Lower leg skin (tissue), 4 donors: ENCODE measurements at regions not wholly inside any gene's neighbourhood (a gene's known extent, or its start where the extent isn't known, plus 50 kb on each side); places are given as distances from the start of the nearest gene placed in this dataset.
"Not testable (repeated sequence)": the region's sequence is repeated elsewhere in the genome, so short reads cannot be mapped to it uniquely, and the experiment has no call there.

Experiments used
- DNase-seq, 2 donors: peaks; one replicate each; pipeline ENCODE4 v3.0.0-alpha.2; 2019; ENCODE audit warnings: low spot score in 2 of 2
- H3K4me3 ChIP-seq: fragments of 200-600 bp; sonication (generic); 2 replicates; pipeline ENCODE4 v1.5.1; 2017; ENCODE audit warnings: mild to moderate bottlenecking, low read depth; ENCODE audit not compliant: poor library complexity, severe bottlenecking
- POLR2A ChIP-seq, 2 donors: fragments of 450-650 bp; IDR thresholded peaks; one replicate each; pipeline ENCODE4 v1.6.1; 2016 to 2017; ENCODE audit warnings: antibody characterized with exemption in 2 of 2, mild to moderate bottlenecking in 1 of 2, moderate library complexity in 1 of 2
- WGBS, 2 donors: methylation state at CpG; one replicate each; pipeline ENCODE4 v1.1.5; 2018; 5-methylcytosine and 5-hydroxymethylcytosine counted together
- intact Hi-C: fragments of 100-400 bp; cut with DNase I; formaldehyde crosslinking; loops from one replicate; pipeline ENCODE4 v1.15.0; 2023; ENCODE audit warnings: low total_unique reads
- TF ChIP-seq, protein P1 (sequence below), 3 donors: fragments of 450-650 bp; IDR thresholded peaks; one replicate each; pipeline ENCODE4 v1.5.1; 2016; ENCODE audit warnings: antibody characterized with exemption in 3 of 3, mild to moderate bottlenecking in 3 of 3, moderate library complexity in 2 of 3

DNA sequence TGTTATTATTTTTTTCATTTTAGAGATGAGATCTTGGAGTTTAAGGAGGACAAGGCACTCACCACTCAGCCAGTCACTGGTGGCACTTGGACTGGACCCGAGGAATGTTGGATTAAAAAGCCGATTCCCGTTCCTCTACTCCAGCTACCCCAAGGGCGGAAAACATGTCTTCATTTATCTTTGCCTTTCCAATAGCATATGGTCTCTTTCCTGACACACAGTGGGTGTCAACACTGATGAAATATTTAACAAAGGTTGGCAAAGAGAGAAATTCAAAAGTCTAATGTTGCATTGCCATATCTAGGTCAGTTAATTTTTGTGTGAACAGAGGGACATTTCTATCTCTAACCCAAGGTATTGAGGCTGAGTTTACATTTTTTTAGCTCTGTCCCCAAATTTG lies 459.7 kb downstream of the RBFOX1 start:
- WGBS, 2 donors = 49 to 66% methylated on average over 4 of the region's 4 CpGs
- intact Hi-C loops = no loop called here
- TF ChIP-seq POLR2A (IDR thresholded peaks at IDR 0.05) = no peak
- TF ChIP-seq, protein P1, sequence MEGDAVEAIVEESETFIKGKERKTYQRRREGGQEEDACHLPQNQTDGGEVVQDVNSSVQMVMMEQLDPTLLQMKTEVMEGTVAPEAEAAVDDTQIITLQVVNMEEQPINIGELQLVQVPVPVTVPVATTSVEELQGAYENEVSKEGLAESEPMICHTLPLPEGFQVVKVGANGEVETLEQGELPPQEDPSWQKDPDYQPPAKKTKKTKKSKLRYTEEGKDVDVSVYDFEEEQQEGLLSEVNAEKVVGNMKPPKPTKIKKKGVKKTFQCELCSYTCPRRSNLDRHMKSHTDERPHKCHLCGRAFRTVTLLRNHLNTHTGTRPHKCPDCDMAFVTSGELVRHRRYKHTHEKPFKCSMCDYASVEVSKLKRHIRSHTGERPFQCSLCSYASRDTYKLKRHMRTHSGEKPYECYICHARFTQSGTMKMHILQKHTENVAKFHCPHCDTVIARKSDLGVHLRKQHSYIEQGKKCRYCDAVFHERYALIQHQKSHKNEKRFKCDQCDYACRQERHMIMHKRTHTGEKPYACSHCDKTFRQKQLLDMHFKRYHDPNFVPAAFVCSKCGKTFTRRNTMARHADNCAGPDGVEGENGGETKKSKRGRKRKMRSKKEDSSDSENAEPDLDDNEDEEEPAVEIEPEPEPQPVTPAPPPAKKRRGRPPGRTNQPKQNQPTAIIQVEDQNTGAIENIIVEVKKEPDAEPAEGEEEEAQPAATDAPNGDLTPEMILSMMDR (IDR thresholded peaks at IDR 0.05) = no peak
- no peak for DNase-seq
- no peak overlapping the region for H3K4me3 ChIP-seq

DNA sequence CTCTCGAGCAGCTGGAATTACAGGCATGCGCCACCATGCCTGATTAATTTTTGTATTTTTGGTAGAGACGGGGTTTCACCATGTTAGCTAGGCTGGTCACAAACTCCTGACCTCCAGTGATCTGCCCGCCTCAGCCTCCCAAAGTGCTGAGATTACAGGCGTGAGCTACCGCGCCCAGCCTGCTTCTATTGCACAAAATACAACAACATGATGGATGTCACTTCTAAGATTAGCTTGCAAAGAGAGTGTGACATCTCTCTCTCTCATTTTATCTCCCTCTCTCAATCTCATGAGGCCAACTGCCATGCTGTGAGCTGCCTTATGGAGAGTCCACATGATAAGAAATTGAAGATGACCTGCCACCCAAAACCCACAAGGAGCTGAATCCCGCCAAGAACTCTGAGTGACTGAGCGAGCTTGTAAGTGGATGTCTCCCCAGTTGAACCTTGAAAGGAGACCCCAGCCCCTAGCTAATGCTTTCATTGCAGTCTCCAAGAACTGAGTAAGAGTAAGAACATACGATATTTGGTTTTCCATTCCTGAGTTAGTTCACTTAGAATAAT lies 458.5 kb downstream of the RBFOX1 start:
- H3K4me3 ChIP-seq = no peak overlapping the region
- TF ChIP-seq, protein P1 (IDR thresholded peaks at IDR 0.05) = no peak
- TF ChIP-seq POLR2A (IDR thresholded peaks at IDR 0.05) = no peak
- intact Hi-C loops = no loop called here
- no peak for DNase-seq
- 88 to 93% methylated on average over 10 of the region's 10 CpGs for WGBS, 2 donors

DNA sequence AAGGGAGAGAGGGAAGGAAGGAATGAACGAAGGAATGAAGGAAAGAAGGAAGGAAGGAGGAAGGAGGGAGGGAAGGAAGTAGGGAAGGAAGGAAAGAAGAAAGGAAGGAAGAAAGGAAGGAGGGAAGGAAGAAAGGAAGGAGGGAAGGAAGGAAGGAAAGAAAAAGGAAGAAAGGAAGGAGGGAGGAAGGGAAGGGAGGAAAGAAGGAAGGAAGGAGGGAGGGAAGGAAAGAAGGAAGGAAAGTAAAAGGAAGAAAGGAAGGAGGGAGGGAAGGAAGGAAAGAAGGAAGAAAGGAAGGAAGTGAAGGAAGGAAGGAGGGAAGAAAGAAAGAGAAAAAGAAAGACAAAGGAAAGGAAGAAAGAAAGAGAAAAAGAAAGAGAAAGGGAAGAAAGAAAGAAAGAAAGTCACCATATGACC lies 442.4 kb downstream of the RBFOX1 start:
- DNase-seq = no peak
- intact Hi-C loops = no loop called here
- H3K4me3 ChIP-seq = no peak overlapping the region
- WGBS, 2 donors = 81 to 95% methylated on average over 1 of the region's 1 CpG
- TF ChIP-seq, protein P1 (IDR thresholded peaks at IDR 0.05) = no peak
- TF ChIP-seq POLR2A (IDR thresholded peaks at IDR 0.05) = no peak

DNA sequence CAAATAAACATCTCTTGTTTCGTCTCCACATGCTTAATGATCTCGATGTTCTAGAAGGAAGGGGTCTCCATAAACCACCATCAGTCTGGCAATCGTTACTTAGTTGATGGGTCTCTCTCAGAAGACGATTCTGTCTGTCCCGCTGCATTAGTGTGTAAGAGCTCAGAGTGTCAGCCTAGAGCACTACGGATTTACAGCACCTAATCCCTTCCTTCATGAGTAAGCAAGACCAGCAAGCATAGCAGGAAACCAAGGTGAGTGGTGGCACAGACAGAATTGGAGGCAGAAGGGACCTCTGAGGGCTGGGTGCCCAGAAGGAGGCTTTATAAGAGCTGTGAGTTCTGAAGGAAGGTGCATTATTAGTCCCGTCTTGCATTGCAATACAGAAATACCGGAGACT lies 440.1 kb downstream of the RBFOX1 start:
- DNase-seq = no peak
- TF ChIP-seq POLR2A (IDR thresholded peaks at IDR 0.05) = no peak
- TF ChIP-seq, protein P1 (IDR thresholded peaks at IDR 0.05) = no peak
- intact Hi-C loops = no loop called here
- WGBS, 2 donors = 78 to 79% methylated on average over 8 of the region's 8 CpGs
- H3K4me3 ChIP-seq = no peak overlapping the region

DNA sequence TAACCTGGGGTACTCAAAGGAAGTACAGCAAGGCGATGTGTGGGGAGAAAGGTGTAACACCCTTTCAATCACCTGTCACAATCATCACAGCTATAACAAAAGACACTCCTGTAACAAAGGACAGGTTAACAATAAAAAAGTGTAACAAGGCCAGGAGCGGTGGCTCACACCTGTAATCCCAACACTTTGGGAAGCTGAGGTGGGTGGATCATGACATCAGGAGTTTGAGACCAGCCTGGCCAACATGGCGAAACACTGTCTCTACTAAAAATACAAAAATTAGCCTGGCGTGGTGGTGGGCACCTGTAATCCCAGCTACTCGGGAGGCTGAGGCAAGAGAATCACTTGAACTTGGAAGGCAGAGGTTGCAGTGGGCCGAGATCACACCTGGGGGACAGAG lies 436.4 kb downstream of the RBFOX1 start:
- intact Hi-C loops, H3K4me3 ChIP-seq, DNase-seq: not testable (repeated sequence)
- 91 to 92% methylated on average over 6 of the region's 6 CpGs for WGBS, 2 donors

DNA sequence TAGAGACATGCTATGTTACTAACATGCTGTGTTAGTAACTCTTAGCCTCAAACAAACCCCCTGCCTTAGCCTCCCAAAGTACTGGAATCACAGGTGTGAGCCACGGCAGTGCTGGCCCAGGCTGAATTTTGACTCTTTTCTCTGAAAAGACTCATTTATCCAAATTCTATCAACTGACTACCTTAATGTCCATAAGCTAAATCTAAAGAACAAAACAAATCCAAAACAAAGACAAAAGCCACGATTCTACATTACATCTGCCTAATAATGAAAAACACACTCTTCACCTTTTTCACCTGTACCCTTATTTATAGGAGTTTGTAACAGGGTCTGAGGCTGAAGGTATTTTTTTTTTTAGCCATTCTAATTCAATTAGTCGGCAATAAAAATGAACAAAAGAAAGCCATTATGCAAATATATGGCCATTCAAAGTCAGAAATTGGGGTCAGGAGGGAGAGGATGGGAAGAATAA lies 432.5 kb downstream of the RBFOX1 start:
- intact Hi-C loops = no loop called here
- 51 to 64% methylated on average over 3 of the region's 3 CpGs for WGBS, 2 donors
- DNase-seq = no peak
- TF ChIP-seq, protein P1 (IDR thresholded peaks at IDR 0.05) = no peak
- TF ChIP-seq POLR2A (IDR thresholded peaks at IDR 0.05) = no peak
- no peak overlapping the region for H3K4me3 ChIP-seq
